SKM-1 treated with dmso at 0.1 percent for 144 hours (cell line): ENCODE measurements at regions not wholly inside any gene's neighbourhood (a gene's known extent, or its start where the extent isn't known, plus 50 kb on each side); places are given as distances from the start of the nearest gene placed in this dataset.

Experiments used
- DNase-seq: peaks from one replicate; lab custom pipeline; 2025; ENCODE audit not compliant: unreplicated experiment; lab: John Stamatoyannopoulos, UW

DNA sequence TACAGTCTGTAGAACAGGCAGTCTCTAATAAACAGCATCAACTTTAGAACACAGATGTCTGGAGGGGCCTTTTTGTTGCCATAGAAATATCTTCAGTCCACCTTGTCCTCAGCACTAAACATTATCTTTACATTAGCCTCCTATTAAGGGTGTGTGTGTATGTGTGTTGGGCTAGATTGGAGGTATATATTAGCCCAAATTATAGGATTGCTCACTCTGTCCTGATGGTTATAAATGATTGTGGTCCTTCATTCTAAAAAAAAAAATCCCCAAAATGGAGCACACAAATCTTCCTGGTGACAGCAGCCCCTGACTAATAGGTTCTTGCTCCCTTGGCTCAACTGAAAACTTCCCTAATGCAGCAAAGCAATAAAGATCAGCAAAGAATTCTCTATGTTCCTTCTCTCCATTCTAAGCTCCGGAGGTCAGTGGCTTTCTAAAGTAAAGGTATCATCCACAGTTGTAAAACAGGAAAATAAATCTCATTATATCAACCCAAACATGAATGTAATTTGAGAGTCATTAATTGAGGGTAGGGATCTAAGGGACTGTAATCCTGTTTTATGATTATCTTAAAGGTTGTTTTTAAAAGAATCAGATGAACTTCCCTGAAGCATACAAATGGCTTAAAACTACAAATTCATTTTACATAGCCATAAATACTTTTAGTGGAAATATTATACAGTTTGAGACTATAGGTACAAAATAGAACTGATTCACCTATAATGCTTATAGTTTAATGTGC is 232.7 kb downstream of the KLF12 start:
- no peak for DNase-seq

DNA sequence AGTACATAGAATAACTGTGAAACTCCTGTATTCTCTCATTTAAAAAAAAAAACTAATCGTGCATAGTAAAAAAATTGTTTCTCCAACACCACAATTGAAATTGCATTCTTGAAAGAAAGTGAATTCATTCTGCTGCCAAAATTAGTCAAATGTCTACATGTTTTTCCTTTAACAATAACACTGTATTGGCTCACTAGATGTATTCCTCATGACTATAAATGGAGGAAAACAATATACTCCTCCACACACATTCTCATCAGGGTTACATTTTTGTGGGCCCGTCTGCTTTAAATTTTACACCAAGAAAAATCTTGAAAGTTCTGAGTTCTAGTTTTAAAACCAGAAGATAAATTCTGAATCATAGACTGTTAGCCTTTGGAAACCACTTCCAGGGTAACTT is 233.6 kb downstream of the KLF12 start:
- no peak for DNase-seq

DNA sequence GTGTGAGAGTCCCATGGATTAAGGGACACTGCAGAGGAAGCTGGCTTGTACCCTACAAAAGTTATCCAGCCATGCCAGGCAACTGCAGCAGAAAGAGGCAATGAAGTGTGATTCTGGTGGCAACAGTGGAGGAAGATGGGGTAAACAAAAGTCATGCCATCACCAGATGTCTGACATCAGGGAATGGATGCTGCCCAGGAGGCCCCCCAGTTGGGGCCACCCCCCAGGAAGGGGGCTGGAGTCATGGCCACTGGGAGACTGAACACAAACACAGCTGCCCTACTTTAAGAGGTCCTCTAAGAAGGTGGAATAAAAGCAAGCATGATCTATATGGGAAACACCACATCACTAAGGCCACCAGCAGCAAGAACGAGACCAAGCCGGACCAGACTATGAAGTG is 235.3 kb downstream of the KLF12 start:
- no peak for DNase-seq

DNA sequence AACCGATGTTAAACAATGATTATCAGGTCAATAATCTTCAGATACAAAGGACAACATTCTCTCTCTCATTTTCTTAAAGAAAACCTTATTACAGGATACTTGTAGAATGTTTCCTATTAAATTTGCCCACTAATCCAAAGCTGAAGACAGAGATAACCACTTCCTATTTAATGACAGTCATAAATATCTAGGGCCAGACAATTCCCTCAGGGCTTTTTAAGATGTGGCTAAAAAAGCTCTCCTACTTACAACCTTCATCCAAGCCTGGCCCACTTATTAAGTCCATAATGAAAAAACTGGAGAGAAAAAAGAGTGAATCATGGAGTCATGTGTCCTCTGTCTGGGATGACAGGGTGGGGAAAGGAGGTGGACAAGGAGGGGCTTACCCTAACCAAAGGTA is 235.9 kb downstream of the KLF12 start:
- no peak for DNase-seq

DNA sequence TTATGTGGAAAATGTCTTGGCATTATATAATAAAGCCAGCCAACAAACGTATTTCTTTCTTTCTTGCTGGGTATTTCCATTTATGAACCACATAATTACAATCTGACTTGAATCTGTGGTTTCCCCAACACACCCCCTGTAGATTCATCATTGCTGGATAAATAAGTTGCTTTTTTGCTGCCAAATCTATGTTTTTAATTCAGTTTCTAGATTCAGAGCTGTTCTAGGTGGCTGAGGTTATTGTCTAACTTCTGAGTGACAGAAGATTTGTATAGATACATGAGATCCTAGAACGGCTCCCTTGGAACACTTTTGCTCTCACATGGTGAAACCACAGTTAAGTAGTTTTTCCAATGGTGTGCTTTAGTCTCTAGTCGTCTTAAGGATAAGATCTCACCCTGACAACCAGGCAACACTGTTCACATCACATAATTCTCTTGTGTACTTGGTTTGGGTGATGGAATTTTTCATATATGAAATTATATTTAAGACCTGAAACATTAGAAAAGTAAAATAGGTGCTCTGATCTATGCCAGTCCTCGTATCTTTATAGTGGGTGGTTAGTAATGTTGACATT is 239.1 kb downstream of the KLF12 start:
- no peak for DNase-seq

DNA sequence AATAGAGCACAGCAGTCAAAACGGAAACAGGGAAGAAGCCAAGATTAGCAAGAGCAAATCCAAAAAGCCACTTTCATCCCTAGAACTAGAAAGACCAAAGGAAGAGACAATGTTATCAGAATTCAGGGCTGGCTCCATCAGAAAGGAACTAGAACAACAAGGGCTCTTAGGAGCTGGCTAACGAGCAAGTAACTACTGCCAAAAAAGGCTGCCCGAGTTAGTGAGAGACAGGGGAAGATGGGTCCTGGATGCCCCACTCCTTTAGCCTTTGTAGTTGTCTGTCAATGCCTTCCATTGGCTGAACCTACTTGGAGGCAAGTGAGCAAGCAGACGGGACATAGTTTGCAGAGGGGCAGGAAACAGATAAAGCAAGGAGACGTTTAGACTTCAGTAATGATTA is 240.4 kb downstream of the KLF12 start:
- DNase-seq, result no peak

DNA sequence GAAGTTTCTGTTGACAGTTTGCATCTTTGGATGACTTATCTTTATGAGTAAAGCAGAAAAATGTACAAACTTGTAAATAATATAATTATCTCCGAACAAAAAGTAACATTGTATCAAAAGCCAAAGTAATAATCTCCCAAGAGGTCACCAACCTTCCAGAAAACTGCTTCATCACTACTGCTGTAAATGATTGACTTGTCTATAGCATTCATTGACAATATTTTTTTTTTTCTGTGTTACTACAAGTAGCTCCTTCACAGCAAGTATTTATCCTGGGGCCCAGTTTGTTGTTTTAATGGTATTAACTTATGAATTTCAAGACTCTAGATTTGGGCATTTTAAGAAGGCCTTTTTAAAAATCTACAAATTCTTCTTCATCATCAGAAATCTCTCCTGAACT is 242.4 kb downstream of the KLF12 start:
- DNase-seq, result no peak

DNA sequence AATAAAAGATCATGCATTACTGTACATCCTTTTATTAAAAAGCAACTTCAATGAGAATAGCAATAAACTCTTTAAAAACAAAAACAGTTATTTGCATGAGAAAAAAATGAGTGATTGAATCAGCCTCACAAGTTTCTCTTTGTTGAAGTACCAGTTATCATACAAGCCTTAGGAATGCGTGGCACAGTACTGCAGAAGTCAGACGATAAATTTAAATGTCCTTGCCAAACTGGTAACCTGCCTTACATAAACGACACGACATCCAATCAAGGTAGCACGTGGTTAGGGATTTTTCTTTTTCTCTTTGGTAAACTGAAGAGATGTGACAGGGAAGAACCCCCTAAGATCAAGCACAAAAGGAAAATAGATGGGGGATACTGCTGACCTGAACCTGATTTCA is 251.0 kb downstream of the KLF12 start:
- no peak for DNase-seq

DNA sequence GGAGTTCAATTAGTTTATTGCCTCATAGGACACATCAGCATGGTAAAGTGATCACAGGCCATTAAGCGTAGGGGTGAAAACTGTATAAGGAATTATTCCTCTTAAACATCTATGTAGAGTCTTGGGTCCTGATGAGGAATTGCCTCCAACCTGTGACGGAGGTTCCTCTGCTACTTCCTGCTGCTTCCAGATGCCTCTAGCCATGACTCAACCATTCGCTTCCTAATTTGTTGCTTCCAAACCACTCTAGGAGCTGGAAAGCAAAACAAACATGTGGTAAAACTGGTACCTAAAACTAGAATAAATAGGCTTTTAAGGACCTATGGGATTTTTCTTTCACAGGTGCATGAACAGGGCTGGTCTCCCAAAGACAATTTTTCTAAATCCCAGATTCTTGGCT is 253.8 kb downstream of the KLF12 start:
- DNase-seq, result no peak

DNA sequence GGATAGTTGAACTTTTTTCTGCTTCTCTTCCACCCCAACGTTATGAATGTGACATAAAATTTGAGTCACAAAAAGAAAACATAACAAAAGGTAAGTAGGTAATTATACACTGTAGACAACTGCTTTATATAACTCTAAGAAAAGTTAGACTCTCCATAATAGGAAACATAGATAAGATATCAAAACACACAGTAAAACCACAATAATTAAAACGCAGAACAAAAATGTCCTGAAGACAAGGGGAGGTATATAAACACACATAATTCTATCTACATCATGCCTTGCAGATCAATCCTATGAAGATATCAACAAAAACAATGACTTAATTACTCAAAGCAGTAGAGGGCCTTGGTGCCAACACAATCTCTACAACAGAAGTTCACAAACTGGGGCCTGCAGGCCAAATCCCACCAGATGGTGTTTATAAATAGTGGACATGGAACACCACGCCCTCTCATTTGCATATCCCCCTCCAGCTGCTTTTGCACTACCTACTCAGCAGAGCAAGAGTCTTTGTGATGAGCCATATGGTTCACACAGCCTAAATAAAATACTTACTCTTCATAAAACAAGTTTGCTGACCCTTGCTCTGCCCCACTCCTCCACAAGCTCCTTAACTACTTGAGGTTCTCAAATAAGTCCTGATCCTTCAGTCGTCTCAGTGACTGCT is 254.7 kb downstream of the KLF12 start:
- no peak for DNase-seq

DNA sequence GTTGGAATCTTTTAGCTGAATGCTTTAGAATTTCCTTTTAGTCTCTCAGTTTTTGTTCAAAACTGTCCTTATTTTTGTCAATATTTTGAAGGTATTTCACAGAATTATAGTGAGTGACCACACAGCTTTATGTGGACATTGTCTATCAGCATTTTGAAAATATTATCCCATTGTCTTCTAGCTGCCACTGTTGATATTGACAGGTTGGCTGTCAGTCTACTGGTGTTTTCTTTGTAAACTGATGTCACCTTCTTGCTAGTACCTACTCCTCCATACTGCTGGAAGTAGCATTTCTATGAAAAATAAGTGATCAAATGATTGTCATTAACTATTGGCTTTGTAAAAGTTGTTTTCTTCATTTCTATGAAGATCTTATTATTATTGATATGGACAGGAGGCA is 256.8 kb downstream of the KLF12 start:
- no peak for DNase-seq

DNA sequence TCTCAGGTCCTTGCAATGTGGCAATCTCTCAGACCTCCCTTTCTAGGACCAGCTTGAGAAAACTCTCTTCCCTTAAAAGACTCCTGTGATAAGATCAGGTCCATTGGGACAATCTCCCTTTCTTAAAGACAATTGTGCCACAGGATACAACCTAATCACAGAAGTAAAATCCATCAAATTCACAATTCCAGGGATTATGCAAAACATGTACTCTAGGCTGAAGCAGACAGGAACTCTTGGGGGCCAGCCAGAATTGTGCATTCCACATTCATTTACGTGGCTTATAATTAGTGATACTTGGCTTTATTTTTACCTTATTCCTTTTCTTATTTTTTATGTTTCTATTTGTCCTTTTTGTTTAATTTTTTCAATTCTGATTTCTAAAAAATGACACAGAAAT is 257.9 kb downstream of the KLF12 start:
- DNase-seq, result no peak

DNA sequence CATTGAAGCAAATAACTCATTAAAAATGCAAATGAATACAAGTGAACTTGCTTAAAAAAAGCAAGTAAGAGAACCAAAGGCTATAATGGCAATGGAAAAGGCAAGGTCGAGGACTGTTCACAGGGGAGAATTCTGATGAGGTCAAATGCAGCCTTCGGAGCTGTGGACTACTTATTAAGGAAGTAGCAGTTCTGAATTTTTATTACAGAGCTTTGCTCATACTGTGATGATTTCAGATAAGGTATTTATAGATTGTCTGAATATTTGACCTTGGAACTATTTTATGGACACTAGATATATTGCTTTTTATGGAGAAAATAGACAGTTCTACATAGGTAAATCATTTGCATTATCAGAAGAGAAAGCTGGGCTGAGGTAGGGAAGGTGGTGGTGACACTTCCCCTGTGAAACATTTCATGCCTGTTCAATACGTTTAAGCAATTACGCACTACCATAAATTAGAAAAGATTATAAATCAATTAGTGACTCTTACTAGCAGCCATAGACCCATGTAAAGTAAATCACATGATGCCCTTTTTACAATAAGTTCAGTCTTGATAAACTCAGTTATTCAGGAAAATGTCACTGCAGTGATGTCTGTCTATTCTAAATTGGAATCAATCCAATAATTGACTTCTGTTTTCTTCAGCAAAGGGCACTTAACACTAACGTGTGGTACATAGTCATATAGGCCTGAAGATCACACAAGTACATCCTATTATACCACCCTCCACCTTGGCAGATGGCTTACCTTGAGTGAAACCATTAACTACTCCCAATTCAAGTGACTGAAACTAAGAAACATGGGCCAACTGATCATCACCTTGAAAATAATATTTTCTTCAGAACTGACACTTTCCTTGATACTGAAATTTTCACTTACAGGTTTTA is 260.0 kb downstream of the KLF12 start:
- DNase-seq, result no peak

DNA sequence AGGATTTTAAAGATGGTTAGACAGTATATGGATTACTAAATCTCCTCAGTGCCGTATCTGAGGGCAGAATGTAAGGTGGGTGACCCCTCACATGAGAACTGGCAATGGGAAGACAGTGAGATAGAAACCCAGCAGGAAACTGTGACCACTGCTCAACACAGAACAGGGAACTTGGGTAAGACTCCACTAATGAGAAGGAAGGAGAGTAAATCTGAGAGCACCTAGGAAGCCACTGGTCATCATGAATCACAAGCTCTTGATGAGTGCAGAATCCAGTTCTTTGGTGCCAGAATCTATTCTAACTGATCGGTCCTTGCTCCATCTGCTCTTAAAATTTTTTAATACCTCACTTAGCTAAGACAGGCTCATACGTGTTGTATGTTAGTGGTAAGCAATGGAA is 261.8 kb downstream of the KLF12 start:
- DNase-seq, result no peak

DNA sequence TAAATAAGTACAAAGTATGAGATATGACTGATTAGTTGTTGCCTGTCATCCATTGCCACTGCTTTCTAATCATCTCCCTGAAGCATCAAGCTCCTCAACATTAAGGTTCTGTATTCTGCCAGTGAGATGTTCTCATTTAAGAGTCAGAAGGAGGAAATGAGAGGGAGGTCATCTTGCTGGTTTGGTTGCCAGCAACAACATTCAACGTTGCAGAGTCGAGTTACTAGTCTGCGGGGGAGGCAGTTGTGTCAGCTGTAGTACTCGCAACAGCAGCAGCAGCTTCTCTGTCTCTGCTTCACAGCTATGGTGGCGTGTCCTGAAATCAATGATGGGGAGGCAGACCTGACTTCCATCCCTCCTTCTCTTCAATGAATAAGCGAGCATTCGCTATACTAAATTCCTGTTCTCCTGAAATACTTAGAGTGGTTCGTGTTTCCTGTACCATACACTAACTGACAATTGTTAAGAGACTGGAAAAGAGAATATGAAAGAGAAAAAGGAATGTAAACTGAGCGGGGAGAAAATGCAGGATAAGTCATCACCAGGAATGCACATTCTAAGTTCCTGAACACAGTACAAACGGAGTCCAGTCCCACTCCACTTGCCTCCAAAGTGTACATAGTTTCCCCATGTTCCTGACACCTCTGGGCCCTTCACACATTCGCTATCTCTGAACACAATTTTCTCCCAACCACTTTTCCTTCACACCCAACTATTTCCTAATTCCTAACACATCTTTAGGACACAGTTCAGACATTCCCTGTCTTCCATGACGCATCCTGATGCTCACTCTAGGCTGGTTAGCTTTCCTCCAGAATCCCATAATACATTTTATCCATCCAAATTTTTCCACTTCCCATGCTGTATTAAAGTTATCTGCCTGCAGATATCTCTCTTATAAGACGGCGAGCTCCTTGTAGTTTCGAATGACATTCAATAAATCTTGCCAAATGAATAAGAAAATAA is 263.0 kb downstream of the KLF12 start:
- DNase-seq, result no peak

DNA sequence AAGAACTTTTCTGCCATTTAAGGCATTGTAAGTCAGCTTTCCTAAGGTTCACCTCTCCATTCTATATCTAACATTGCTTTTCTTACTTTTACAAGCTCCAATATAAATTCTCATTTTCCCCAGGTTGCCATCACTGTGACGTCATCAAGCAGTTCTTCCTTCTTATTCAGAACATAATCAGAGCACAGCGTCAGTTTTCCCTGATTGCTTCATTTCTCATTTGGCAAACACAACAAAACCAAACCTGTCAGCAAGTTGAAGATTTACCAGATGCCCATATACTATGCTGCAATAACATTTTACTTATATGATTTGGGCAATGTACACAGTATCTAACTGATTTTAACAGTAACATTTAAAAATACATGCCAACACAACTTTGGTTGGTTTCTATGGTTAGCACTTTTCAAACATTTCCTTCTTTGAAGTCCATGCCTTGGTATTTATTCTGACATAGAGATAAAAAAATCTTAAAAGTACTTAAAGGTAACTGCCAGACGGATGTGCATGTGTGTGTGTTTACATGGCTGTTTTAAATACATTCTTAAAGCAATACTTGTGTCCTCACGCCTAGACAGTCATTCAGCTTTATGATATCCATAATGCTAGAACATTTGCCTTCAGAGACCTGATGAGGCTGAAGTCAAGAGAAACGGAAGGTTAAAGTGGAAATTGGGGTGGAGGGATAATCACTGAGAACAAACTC is 264.0 kb downstream of the KLF12 start:
- no peak for DNase-seq

DNA sequence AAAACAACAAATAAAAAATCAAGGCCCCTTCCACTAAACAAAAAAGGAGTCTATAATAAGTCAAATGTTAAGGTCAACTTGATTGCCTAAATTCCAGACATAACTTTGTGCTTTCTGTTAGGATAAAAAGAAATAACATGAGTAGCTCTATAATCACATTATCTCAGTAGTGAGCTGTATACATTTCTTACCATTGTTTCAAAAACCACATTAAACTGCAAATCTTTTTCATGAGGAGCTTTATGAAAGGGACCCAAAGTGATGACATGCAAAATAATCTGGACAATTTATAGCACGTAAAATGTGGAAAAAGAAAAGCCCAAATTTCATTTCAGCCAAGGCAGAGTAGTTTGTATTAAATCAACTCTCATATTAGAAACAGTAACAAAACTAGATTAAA is 269.2 kb downstream of the KLF12 start:
- no peak for DNase-seq

DNA sequence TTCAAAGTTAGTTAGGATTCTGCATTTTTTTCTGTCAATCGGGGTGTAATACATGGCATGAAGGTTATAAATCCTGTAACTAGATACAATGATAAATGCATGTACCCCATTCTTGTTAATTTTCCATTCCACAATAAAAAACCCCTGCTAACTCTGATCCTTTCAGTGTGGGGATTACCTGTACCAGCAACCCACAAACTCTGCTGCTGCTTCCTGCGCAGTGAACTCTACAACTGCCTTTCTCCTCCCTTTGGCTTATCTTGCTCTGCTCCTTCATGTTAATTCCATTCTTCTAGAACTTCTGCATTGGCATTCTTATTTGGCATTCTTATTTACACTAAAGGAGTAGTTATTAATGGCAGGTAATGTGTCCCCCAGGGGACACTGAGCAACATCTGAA is 273.1 kb downstream of the KLF12 start:
- DNase-seq, result no peak

DNA sequence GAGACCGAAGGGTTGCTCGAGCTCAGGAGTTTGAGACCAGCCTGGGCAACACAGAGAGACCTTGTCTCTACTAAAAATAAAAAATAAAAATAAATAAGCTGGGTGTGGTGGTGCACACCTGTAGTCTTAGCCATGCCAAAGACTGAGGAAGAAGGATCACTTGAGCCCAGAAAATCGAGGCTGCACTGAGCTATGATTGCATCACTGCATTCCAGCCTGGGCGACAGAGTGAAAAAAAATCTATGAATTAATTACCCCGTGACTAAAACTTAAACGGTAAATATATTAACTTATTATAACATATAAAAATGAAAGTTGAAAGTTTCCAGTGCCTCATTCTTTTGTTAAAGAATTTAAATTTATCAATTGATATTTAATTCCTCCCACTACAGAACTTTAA is 273.7 kb downstream of the KLF12 start:
- DNase-seq, result no peak

DNA sequence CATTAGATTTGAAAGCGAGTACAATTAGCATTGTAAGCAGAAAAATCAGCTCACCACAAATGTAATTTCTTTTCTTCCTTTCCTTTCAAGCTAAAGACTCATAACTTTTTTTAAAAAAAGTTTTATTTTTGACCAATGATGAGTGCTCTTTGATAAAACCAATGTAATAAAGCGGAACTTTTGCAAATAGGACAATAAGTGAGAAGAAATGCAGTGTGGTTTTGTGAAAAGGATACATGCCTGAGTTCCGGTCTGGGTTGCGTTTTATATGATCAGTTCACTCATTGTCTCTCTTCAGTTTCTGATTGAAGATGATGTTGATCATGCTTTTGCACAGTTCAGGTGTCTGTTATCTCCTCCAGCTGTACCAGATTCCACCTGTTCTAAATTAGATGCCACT is 274.4 kb downstream of the KLF12 start:
- no peak for DNase-seq
